ENCODE measurements at regions not wholly inside any gene's neighbourhood (a gene's known extent, or its start where the extent isn't known, plus 50 kb on each side); places are given as distances from the start of the nearest gene placed in this dataset.
A peak's percentile ranks its signal among the peaks of the same experiment; 100 is the strongest.

DNA sequence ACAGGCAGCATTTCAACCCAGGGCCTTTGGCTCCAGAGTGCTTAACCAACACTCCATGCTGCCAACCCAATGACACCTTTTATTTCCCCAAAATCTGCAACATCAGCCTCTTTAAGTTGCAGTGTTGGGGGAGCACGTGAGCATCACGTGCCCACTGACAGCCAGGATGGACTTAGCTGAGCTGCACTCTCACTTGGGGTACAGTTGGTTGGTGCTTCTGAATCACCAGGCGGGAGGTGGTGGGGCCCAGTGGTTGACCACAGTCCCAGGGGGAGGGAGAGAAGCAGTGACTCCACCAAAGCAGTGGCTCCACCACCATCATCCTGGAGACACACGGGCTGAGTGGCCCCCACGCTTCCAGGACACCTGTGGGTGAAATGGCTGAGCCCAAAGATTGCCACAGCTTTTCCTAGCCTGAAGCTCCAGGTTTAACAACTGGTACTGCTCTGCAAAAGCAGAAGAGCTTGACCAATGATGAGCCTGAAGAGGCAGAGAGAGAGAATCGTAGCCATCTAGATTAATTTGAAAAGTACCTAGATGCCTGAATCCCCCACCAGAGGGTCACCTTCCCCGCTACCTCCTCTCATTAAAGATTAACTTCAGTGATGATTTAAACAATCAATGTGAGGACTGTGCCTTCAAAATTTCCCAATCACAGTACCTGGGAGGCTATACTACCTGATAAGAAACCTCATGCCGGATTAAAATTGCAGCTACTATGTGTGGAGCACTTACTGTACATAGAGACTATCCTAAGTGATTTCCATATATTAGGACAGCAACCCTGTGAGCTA is 193.8 kb downstream of the FOXO1 start:
- H3K4me3 Mint-ChIP-seq, result no peak overlapping the region
- peaks cover 33% of the 10 kb centered on the region for H3K4me1 Mint-ChIP-seq
- no peak overlapping the region for H3K27ac Mint-ChIP-seq
- TF ChIP-seq CTCF (IDR thresholded peaks at IDR 0.05; ENCODE audit: unreplicated experiment in 3 of 3), result no peak
- H3K36me3 Mint-ChIP-seq (ENCODE audit: low read depth), result no peaks in the 10 kb centered on the region
- H3K27me3 Mint-ChIP-seq (ENCODE audit: low read depth), result peaks cover 6% of the 10 kb centered on the region
- H3K9me3 Mint-ChIP-seq, result no peaks in the 10 kb centered on the region

- no peak for TF ChIP-seq CTCF (IDR thresholded peaks at IDR 0.05; ENCODE audit: unreplicated experiment in 3 of 3)
- peaks cover 36% of the 10 kb centered on the region for H3K4me1 Mint-ChIP-seq
- no peak overlapping the region for H3K27ac Mint-ChIP-seq
- H3K27me3 Mint-ChIP-seq (ENCODE audit: low read depth), result peaks cover 11% of the 10 kb centered on the region
- H3K9me3 Mint-ChIP-seq, result no peaks in the 10 kb centered on the region
- no peaks in the 10 kb centered on the region for H3K36me3 Mint-ChIP-seq (ENCODE audit: low read depth)
- H3K4me3 Mint-ChIP-seq, result no peak overlapping the region
Observed at GRCh38 chr13:40475617-40476016, 190.8 kb downstream of the FOXO1 start.

- Mint-ChIP-seq H3K9me3 (no peaks in the 10 kb centered on the region), H3K4me1 (peaks cover 32% of the 10 kb centered on the region), H3K4me3 (no peak overlapping the region), H3K36me3 (ENCODE audit: low read depth) (no peaks in the 10 kb centered on the region), H3K27me3 (ENCODE audit: low read depth) (peaks cover 9% of the 10 kb centered on the region), H3K27ac (peak overlapping the region; percentile 47 to 63 (median 52))
- TF ChIP-seq CTCF (IDR thresholded peaks at IDR 0.05; ENCODE audit: unreplicated experiment in 3 of 3), result no peak
Observed at GRCh38 chr13:40476175-40476958, 190.1 kb downstream of the FOXO1 start.

DNA sequence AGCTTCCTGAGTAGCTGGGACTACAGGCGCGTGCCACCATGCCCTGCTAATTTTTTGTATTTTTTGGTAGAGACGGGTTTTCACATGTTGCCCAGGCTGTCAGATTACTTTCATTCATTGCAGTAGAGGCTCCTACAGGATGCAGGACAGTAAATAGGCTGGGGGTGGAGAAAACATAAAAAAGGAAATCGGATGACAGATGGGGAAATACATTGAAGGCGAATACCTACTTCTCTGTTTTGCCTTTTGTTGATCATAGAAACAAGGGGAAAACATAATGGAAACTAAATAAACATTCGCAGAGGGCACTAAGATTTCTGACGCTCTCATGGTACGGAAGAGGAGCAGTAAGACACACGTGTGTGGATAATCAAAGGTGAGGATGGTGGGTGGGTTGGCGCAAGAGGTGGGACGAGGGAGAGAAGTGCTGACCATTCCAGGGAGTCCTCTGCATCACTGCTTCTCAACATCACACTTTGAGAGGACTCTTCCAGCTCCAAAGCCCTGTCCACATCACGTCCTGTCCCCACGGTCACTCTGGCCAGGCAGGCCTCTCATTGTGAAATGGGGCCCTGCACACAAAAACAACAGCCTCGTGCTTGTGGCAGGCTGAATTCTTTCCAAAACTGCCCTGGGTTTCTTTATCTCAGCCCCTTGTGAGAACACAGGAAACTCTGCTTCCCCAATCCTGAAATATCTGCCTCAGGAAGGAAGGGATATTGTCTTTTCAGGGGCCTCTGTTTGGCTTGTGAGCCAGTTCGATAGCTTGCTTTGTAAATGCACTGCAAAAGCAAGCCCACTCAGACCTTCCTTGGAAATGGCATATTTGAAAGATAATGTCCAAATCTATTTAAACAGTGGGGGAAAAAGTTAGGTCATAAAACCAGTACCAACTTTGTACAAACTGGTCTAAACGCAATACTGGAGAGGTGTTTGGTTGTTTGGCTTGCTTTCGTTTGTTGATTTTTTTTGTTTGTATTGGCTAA is 188.5 kb downstream of the FOXO1 start:
- no peak overlapping the region for H3K4me3 Mint-ChIP-seq
- H3K9me3 Mint-ChIP-seq, result no peaks in the 10 kb centered on the region
- H3K27me3 Mint-ChIP-seq (ENCODE audit: low read depth), result peaks cover 12% of the 10 kb centered on the region
- peaks cover 32% of the 10 kb centered on the region for H3K4me1 Mint-ChIP-seq
- TF ChIP-seq CTCF (IDR thresholded peaks at IDR 0.05; ENCODE audit: unreplicated experiment in 3 of 3), result no peak
- H3K27ac Mint-ChIP-seq, result peak overlapping the region; percentile 69 to 85 (median 77)
- no peaks in the 10 kb centered on the region for H3K36me3 Mint-ChIP-seq (ENCODE audit: low read depth)

DNA sequence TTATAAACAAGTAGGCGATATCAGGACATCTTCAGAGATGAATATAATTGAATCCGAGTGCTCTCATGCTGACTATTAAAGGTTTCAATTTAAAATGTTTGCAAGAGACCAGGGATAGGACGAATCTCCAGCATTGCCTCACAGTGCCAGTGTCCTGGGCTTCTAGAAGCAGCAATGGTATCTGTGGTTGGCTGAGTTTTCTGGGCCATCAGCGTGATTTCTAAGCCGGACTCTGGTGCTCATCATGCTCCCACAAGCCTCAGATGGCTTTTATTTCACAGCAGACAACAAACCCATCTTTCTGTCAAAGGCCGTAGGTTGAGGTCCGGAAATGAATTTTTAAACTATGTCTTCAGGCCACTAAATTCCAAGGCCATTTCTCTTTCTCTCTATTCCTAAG is 187.7 kb downstream of the FOXO1 start:
- no peak for TF ChIP-seq CTCF (IDR thresholded peaks at IDR 0.05; ENCODE audit: unreplicated experiment in 3 of 3)
- H3K36me3 Mint-ChIP-seq (ENCODE audit: low read depth), result no peaks in the 10 kb centered on the region

More for the DNA sequence above, 187.7 kb downstream of the FOXO1 start:
- Mint-ChIP-seq H3K9me3 (no peaks in the 10 kb centered on the region), H3K4me3 (no peak overlapping the region), H3K27ac (peak overlapping the region in 1 of 3 experiments; percentile 77), H3K4me1 (peaks cover 32% of the 10 kb centered on the region), H3K27me3 (ENCODE audit: low read depth) (peaks cover 12% of the 10 kb centered on the region)
